ENCODE measurements at regions not wholly inside any gene's neighbourhood (a gene's known extent, or its start where the extent isn't known, plus 50 kb on each side); places are given as distances from the start of the nearest gene placed in this dataset.

- TF ChIP-seq CTCF (IDR thresholded peaks at IDR 0.05 in 2 of 3, conservative IDR thresholded peaks at IDR 0.05 in 1 of 3; ENCODE audit: borderline replicate concordance in 1 of 3, insufficient read depth in 1 of 3, low read depth in 2 of 3, low read length in 2 of 3) = no peak
- no peak for TF ChIP-seq ZFX (IDR thresholded peaks at IDR 0.05)
- TF ChIP-seq POLR2A (IDR thresholded peaks at IDR 0.05; ENCODE audit: borderline replicate concordance, extremely low read depth, insufficient read depth, insufficient read length) = no peak
- no peak for TF ChIP-seq JUND (IDR thresholded peaks at IDR 0.05)
- no peak for TF ChIP-seq POLR2AphosphoS5 (IDR thresholded peaks at IDR 0.05; ENCODE audit: low read depth, low read length)
These were observed 218.6 kb upstream of the PMEPA1 start for GRCh38 chr20:57928181-57928967.

Measured in HCT116 (cell line).